ENCODE measurements at regions not wholly inside any gene's neighbourhood (a gene's known extent, or its start where the extent isn't known, plus 50 kb on each side); places are given as distances from the start of the nearest gene placed in this dataset.

DNA sequence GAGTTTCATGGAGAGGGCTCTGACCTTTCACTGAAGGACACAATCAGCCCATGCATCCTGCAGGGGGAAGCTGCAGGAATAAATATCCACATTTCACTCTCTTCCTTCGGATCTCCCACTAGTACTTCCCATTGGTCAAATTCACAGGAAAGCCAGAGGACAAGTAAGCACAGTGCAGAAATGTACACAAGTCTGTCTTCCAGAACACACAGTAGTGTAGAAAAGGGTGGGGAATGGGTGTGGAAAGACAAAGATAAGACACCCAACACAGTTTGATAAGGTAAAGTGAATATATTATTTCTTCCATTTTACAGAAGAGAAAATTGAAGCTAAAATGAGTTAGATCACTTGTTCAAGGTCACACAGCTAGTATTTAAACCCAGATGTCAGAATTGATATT lies 81.1 kb upstream of the PCDH19 start (continued):
- TF ChIP-seq, protein P1, sequence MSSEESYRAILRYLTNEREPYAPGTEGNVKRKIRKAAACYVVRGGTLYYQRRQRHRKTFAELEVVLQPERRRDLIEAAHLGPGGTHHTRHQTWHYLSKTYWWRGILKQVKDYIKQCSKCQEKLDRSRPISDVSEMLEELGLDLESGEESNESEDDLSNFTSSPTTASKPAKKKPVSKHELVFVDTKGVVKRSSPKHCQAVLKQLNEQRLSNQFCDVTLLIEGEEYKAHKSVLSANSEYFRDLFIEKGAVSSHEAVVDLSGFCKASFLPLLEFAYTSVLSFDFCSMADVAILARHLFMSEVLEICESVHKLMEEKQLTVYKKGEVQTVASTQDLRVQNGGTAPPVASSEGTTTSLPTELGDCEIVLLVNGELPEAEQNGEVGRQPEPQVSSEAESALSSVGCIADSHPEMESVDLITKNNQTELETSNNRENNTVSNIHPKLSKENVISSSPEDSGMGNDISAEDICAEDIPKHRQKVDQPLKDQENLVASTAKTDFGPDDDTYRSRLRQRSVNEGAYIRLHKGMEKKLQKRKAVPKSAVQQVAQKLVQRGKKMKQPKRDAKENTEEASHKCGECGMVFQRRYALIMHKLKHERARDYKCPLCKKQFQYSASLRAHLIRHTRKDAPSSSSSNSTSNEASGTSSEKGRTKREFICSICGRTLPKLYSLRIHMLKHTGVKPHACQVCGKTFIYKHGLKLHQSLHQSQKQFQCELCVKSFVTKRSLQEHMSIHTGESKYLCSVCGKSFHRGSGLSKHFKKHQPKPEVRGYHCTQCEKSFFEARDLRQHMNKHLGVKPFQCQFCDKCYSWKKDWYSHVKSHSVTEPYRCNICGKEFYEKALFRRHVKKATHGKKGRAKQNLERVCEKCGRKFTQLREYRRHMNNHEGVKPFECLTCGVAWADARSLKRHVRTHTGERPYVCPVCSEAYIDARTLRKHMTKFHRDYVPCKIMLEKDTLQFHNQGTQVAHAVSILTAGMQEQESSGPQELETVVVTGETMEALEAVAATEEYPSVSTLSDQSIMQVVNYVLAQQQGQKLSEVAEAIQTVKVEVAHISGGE (CRISPR knock-in tag; IDR thresholded peaks at IDR 0.05), result no peak
- TF ChIP-seq KLF1 (tag; IDR thresholded peaks at IDR 0.05) (no peak), ZNF175 (CRISPR knock-in tag; IDR thresholded peaks at IDR 0.05; ENCODE audit: low read depth) (no peak), PTRF (tag; IDR thresholded peaks at IDR 0.05) (no peak), ZNF695 (CRISPR knock-in tag; IDR thresholded peaks at IDR 0.05) (no peak)

DNA sequence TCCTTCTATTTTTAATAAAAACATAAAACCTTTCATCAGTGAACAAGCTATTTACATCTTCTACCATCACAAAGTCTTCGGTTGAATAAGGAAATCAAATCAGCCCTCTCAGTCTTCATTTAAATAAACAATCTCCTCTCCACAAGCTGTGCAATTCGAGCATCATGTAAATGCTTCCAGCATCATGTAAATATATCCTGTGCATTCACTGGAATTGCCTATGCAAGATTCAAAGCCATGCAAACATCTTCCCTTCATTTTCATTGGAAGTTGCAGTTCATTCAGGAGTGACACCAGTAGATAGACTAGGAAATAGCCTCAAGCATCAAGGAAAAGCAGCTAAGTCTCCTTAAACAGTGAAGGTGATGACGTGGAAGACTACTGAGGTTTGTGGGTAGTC lies 77.7 kb upstream of the PCDH19 start:
- no peak for TF ChIP-seq IRF2 (CRISPR knock-in tag; IDR thresholded peaks at IDR 0.05)
- no peak for TF ChIP-seq TAF1 (IDR thresholded peaks at IDR 0.05; ENCODE audit: control insufficient read depth, extremely low read depth, insufficient read depth, low read length, severe bottlenecking)
- no peak for TF ChIP-seq FOXJ3 (CRISPR knock-in tag; IDR thresholded peaks at IDR 0.05)
- no peak for TF ChIP-seq HNRNPLL (IDR thresholded peaks at IDR 0.05; ENCODE audit: low read depth, low read length, poor library complexity, severe bottlenecking)
- TF ChIP-seq MCM2 (IDR thresholded peaks at IDR 0.05; ENCODE audit: low read depth), result no peak
- TF ChIP-seq, protein P2, sequence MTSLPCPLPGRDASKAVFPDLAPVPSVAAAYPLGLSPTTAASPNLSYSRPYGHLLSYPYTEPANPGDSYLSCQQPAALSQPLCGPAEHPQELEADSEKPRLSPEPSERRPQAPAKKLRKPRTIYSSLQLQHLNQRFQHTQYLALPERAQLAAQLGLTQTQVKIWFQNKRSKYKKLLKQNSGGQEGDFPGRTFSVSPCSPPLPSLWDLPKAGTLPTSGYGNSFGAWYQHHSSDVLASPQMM (CRISPR knock-in tag; IDR thresholded peaks at IDR 0.05), result no peak
- TF ChIP-seq ZNF12 (CRISPR knock-in tag; IDR thresholded peaks at IDR 0.05), result no peak
- no peak for TF ChIP-seq TEAD2 (tag; IDR thresholded peaks at IDR 0.05)
- TF ChIP-seq, protein P3, sequence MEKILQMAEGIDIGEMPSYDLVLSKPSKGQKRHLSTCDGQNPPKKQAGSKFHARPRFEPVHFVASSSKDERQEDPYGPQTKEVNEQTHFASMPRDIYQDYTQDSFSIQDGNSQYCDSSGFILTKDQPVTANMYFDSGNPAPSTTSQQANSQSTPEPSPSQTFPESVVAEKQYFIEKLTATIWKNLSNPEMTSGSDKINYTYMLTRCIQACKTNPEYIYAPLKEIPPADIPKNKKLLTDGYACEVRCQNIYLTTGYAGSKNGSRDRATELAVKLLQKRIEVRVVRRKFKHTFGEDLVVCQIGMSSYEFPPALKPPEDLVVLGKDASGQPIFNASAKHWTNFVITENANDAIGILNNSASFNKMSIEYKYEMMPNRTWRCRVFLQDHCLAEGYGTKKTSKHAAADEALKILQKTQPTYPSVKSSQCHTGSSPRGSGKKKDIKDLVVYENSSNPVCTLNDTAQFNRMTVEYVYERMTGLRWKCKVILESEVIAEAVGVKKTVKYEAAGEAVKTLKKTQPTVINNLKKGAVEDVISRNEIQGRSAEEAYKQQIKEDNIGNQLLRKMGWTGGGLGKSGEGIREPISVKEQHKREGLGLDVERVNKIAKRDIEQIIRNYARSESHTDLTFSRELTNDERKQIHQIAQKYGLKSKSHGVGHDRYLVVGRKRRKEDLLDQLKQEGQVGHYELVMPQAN (IDR thresholded peaks at IDR 0.05; ENCODE audit: borderline replicate concordance), result no peak
- no peak for TF ChIP-seq STAT5B (CRISPR knock-in tag; IDR thresholded peaks at IDR 0.05)
- no peak overlapping the region for H3K4me3 ChIP-seq
- FAIRE-seq, result no peak
- intact Hi-C loops (cut with micrococcal nuclease) (no loop called here), in situ Hi-C loops (cut with MboI) (no loop called here)
- POLR2A ChIA-PET, result no interaction called here
- no TSS peak for BruUV-seq (replicated peaks)
- no peak overlapping the region for H3K27ac ChIP-seq (ENCODE audit: extremely low read depth, low read depth, low read length)
- no peak overlapping the region for H3K9ac ChIP-seq (ENCODE audit: insufficient read depth in 1 of 2, low read depth in 2 of 2, low read length in 2 of 2)
- DNase-seq (ENCODE audit: extremely low read depth in 1 of 4, low spot score in 3 of 4), result no peak
- no peaks in the 10 kb centered on the region for H3K36me3 ChIP-seq (ENCODE audit: control insufficient read depth, insufficient read depth, low read length)
- H3K4me2 ChIP-seq (ENCODE audit: insufficient read depth, low read length), result no peak overlapping the region
- H4K20me1 ChIP-seq (replicated peaks; ENCODE audit: control insufficient read depth, insufficient read depth, low read length), result no peaks in the 10 kb centered on the region
- no peaks in the 10 kb centered on the region for H3K9me3 ChIP-seq (replicated peaks; ENCODE audit: control insufficient read depth, insufficient read depth, low read depth, low read length)
- no peaks in the 10 kb centered on the region for H3K9me1 ChIP-seq (ENCODE audit: control insufficient read depth, insufficient read depth, low read length)
- H3K79me2 ChIP-seq (ENCODE audit: control insufficient read depth, insufficient read depth, low read length), result no peaks in the 10 kb centered on the region
- H3K27me3 ChIP-seq (ENCODE audit: control insufficient read depth in 2 of 2, insufficient read depth in 2 of 2, low read length in 2 of 2), result no peaks in the 10 kb centered on the region
- WGBS (ENCODE audit: insufficient coverage, low coverage, missing lambda C conversion rate), result 0% methylated on average over 2 of the region's 3 CpGs
- ATAC-seq, result no peak
- CTCF ChIA-PET (ENCODE audit: low intra/inter-chr PET ratio), result no interaction called here
- H2AFZ ChIP-seq (ENCODE audit: low read depth, low read length), result no peak overlapping the region
- no peaks in the 10 kb centered on the region for H3K4me1 ChIP-seq (replicated peaks in 1 of 2; ENCODE audit: control insufficient read depth in 2 of 2, insufficient read depth in 2 of 2, low read length in 2 of 2)
